ENCODE measurements at regions not wholly inside any gene's neighbourhood (a gene's known extent, or its start where the extent isn't known, plus 50 kb on each side); places are given as distances from the start of the nearest gene placed in this dataset.

- TF ChIP-seq, protein P1, sequence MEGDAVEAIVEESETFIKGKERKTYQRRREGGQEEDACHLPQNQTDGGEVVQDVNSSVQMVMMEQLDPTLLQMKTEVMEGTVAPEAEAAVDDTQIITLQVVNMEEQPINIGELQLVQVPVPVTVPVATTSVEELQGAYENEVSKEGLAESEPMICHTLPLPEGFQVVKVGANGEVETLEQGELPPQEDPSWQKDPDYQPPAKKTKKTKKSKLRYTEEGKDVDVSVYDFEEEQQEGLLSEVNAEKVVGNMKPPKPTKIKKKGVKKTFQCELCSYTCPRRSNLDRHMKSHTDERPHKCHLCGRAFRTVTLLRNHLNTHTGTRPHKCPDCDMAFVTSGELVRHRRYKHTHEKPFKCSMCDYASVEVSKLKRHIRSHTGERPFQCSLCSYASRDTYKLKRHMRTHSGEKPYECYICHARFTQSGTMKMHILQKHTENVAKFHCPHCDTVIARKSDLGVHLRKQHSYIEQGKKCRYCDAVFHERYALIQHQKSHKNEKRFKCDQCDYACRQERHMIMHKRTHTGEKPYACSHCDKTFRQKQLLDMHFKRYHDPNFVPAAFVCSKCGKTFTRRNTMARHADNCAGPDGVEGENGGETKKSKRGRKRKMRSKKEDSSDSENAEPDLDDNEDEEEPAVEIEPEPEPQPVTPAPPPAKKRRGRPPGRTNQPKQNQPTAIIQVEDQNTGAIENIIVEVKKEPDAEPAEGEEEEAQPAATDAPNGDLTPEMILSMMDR (conservative IDR thresholded peaks at IDR 0.05; ENCODE audit: low read depth, low read length): no peak
- TF ChIP-seq EZH2phosphoT487 (IDR thresholded peaks at IDR 0.05; ENCODE audit: borderline replicate concordance, low read length): no peak
- no peak for TF ChIP-seq EZH2 (IDR thresholded peaks at IDR 0.05; ENCODE audit: low read length, unreplicated experiment)
These were observed 133.8 kb upstream of the RFX3 start for GRCh38 chr9:3659647-3660046.

All from PC-3 (cell line).